Mesendoderm (in vitro differentiated cells): ENCODE measurements at regions not wholly inside any gene's neighbourhood (a gene's known extent, or its start where the extent isn't known, plus 50 kb on each side); places are given as distances from the start of the nearest gene placed in this dataset.

Experiments
- DNase-seq: peaks from one replicate; pipeline ENCODE4 v3.0.0; 2013
- H2AK5ac ChIP-seq: 2 replicates; pipeline ENCODE4 v1.6.1; 2013; ENCODE audit warnings: low read length, inconsistent platforms
- H2BK120ac ChIP-seq: 2 replicates; pipeline ENCODE4 v1.6.1; 2013; ENCODE audit warnings: low read depth, mild to moderate bottlenecking, low read length, moderate library complexity, mixed read lengths
- H2BK15ac ChIP-seq: replicated peaks from 2 replicates; pipeline ENCODE4 v1.6.1; 2013; ENCODE audit warnings: low read depth, mild to moderate bottlenecking, moderate library complexity
- H2BK5ac ChIP-seq: 2 replicates; pipeline ENCODE4 v1.6.1; 2013; ENCODE audit warnings: low read length, inconsistent platforms
- H3K18ac ChIP-seq: 2 replicates; pipeline ENCODE4 v1.6.1; 2013; ENCODE audit warnings: mild to moderate bottlenecking, low read length, mixed read lengths
- H3K23ac ChIP-seq: one replicate; pipeline ENCODE4 v1.6.1; 2013; ENCODE audit warnings: low read length
- H3K27ac ChIP-seq: 2 replicates; pipeline ENCODE4 v1.5.1; 2013; ENCODE audit warnings: low read depth, mild to moderate bottlenecking, inconsistent platforms, low read length, moderate library complexity
- H3K27me3 ChIP-seq: 2 replicates; pipeline ENCODE4 v1.6.1; 2013; ENCODE audit warnings: low read length, control low read depth, mild to moderate bottlenecking, inconsistent platforms; ENCODE audit not compliant: insufficient read depth, poor library complexity
- H3K36me3 ChIP-seq: 2 replicates; pipeline ENCODE4 v1.6.1; 2013; ENCODE audit warnings: low read length, inconsistent platforms; ENCODE audit not compliant: control insufficient read depth, insufficient read depth
- H3K4ac ChIP-seq: one replicate; pipeline ENCODE4 v1.6.1; 2013; ENCODE audit warnings: low read depth, mild to moderate bottlenecking, low read length, moderate library complexity
- H3K4me1 ChIP-seq: 2 replicates; pipeline ENCODE4 v1.6.1; 2013; ENCODE audit warnings: low read depth, low read length, inconsistent platforms; ENCODE audit not compliant: control insufficient read depth
- H3K4me2 ChIP-seq: 2 replicates; pipeline ENCODE4 v1.6.1; 2013; ENCODE audit warnings: low read length
- H3K4me3 ChIP-seq: 2 replicates; pipeline ENCODE4 v1.5.1; 2013; ENCODE audit warnings: mild to moderate bottlenecking, low read length
- H3K56ac ChIP-seq: one replicate; pipeline ENCODE4 v1.6.1; 2013; ENCODE audit warnings: low read length
- H3K79me1 ChIP-seq: 2 replicates; pipeline ENCODE4 v1.6.1; 2013; ENCODE audit warnings: low read length, inconsistent platforms
- H3K79me2 ChIP-seq: 2 replicates; pipeline ENCODE4 v1.6.1; 2013; ENCODE audit warnings: mild to moderate bottlenecking, low read length; ENCODE audit not compliant: control insufficient read depth, insufficient read depth
- H3K9ac ChIP-seq: 2 replicates; pipeline ENCODE4 v1.6.1; 2013; ENCODE audit warnings: low read length, inconsistent platforms
- H4K5ac ChIP-seq: one replicate; pipeline ENCODE4 v1.6.1; 2013; ENCODE audit warnings: low read length
- H4K8ac ChIP-seq: one replicate; pipeline ENCODE4 v1.6.1; 2013; ENCODE audit warnings: low read depth, mild to moderate bottlenecking, control low read depth, low read length, moderate library complexity
- WGBS: extraction: QIAGEN DNeasy Blood & Tissue Kit; methylation state at CpG from one replicate; pipeline ENCODE4 v1.1.7; 2013; ENCODE audit warnings: low lambda C conversion rate, missing lambda C conversion rate; ENCODE audit not compliant: insufficient coverage; ENCODE audit errors: extremely low coverage; 5-methylcytosine and 5-hydroxymethylcytosine counted together

GRCh38 chr1:103247517-103247916, 139.2 kb upstream of the COL11A1 start:
- no peak overlapping the region for H4K5ac ChIP-seq
- no peak overlapping the region for H2BK5ac ChIP-seq
- H3K4me1 ChIP-seq, result no peaks in the 10 kb centered on the region
- H3K4me2 ChIP-seq, result no peak overlapping the region
- H4K8ac ChIP-seq, result no peak overlapping the region
- no peak overlapping the region for H2BK15ac ChIP-seq
- no peak overlapping the region for H3K4ac ChIP-seq
- no peak overlapping the region for H3K56ac ChIP-seq
- no peak overlapping the region for H2BK120ac ChIP-seq
- no peaks in the 10 kb centered on the region for H3K79me2 ChIP-seq
- no peaks in the 10 kb centered on the region for H3K27me3 ChIP-seq
- no peaks in the 10 kb centered on the region for H3K36me3 ChIP-seq
- H3K9ac ChIP-seq, result no peak overlapping the region
- no peak overlapping the region for H2AK5ac ChIP-seq
- no peak overlapping the region for H3K18ac ChIP-seq
- no peak overlapping the region for H3K4me3 ChIP-seq
- no peak for DNase-seq
- no peak overlapping the region for H3K27ac ChIP-seq
- no peaks in the 10 kb centered on the region for H3K79me1 ChIP-seq
- no CpG with 5 or more reads among the region's 2 CpGs for WGBS
- no peak overlapping the region for H3K23ac ChIP-seq

- no peaks in the 10 kb centered on the region for H3K27me3 ChIP-seq
- H3K27ac ChIP-seq, result no peak overlapping the region
- no peaks in the 10 kb centered on the region for H3K79me1 ChIP-seq
- H3K36me3 ChIP-seq, result no peaks in the 10 kb centered on the region
- no peak overlapping the region for H3K56ac ChIP-seq
- no peaks in the 10 kb centered on the region for H3K4me1 ChIP-seq
- no peak overlapping the region for H3K9ac ChIP-seq
- no peak overlapping the region for H2BK5ac ChIP-seq
- H3K4me2 ChIP-seq, result no peak overlapping the region
- H3K4ac ChIP-seq, result no peak overlapping the region
- H3K23ac ChIP-seq, result no peak overlapping the region
- H3K79me2 ChIP-seq, result no peaks in the 10 kb centered on the region
- H2AK5ac ChIP-seq, result no peak overlapping the region
- no peak overlapping the region for H2BK120ac ChIP-seq
- no peak overlapping the region for H3K4me3 ChIP-seq
- H4K8ac ChIP-seq, result no peak overlapping the region
- no peak overlapping the region for H2BK15ac ChIP-seq
- DNase-seq, result no peak
- H4K5ac ChIP-seq, result no peak overlapping the region
- no CpG with 5 or more reads among the region's 1 CpG for WGBS
- no peak overlapping the region for H3K18ac ChIP-seq
These were observed 135.2 kb upstream of the COL11A1 start for GRCh38 chr1:103243481-103243880.

GRCh38 chr1:103239034-103239433, 130.7 kb upstream of the COL11A1 start:
- no peaks in the 10 kb centered on the region for H3K79me2 ChIP-seq
- H2BK15ac ChIP-seq, result no peak overlapping the region
- H3K36me3 ChIP-seq, result no peaks in the 10 kb centered on the region
- H3K27ac ChIP-seq, result no peak overlapping the region
- H3K4me1 ChIP-seq, result no peaks in the 10 kb centered on the region
- H3K4me2 ChIP-seq, result no peak overlapping the region
- no peak overlapping the region for H3K9ac ChIP-seq
- H3K18ac ChIP-seq, result no peak overlapping the region
- no peak overlapping the region for H3K23ac ChIP-seq
- H4K8ac ChIP-seq, result no peak overlapping the region
- no peak overlapping the region for H3K4ac ChIP-seq
- no peak overlapping the region for H2BK120ac ChIP-seq
- H3K4me3 ChIP-seq, result no peak overlapping the region
- H3K79me1 ChIP-seq, result no peaks in the 10 kb centered on the region
- H3K27me3 ChIP-seq, result no peaks in the 10 kb centered on the region
- H2AK5ac ChIP-seq, result no peak overlapping the region
- no peak overlapping the region for H4K5ac ChIP-seq
- H3K56ac ChIP-seq, result no peak overlapping the region
- H2BK5ac ChIP-seq, result no peak overlapping the region
- no peak for DNase-seq

GRCh38 chr1:103230061-103230460, 121.7 kb upstream of the COL11A1 start:
- H3K79me1 ChIP-seq, result no peaks in the 10 kb centered on the region
- no peak overlapping the region for H4K5ac ChIP-seq
- H3K36me3 ChIP-seq, result no peaks in the 10 kb centered on the region
- H3K27me3 ChIP-seq, result no peaks in the 10 kb centered on the region
- no peak overlapping the region for H3K9ac ChIP-seq
- no peak overlapping the region for H4K8ac ChIP-seq
- H3K18ac ChIP-seq, result no peak overlapping the region
- no peak overlapping the region for H3K56ac ChIP-seq
- no peak overlapping the region for H2BK15ac ChIP-seq
- H3K4me3 ChIP-seq, result no peak overlapping the region
- H3K4me2 ChIP-seq, result no peak overlapping the region
- no peaks in the 10 kb centered on the region for H3K79me2 ChIP-seq
- H2BK120ac ChIP-seq, result no peak overlapping the region
- no peak for DNase-seq
- WGBS, result no CpG with 5 or more reads among the region's 4 CpGs
- H3K4ac ChIP-seq, result no peak overlapping the region
- no peak overlapping the region for H2AK5ac ChIP-seq
- H2BK5ac ChIP-seq, result no peak overlapping the region
- H3K27ac ChIP-seq, result no peak overlapping the region
- H3K23ac ChIP-seq, result no peak overlapping the region
- H3K4me1 ChIP-seq, result no peaks in the 10 kb centered on the region

GRCh38 chr1:103220631-103221041, 112.3 kb upstream of the COL11A1 start:
- Histone ChIP-seq H2BK15ac (no peak overlapping the region), H3K18ac (no peak overlapping the region), H4K8ac (no peak overlapping the region), H3K4me2 (no peak overlapping the region), H3K23ac (no peak overlapping the region), H3K4ac (no peak overlapping the region), H2BK120ac (no peak overlapping the region), H3K56ac (no peak overlapping the region), H3K79me2 (no peaks in the 10 kb centered on the region), H3K79me1 (no peaks in the 10 kb centered on the region), H3K4me1 (no peaks in the 10 kb centered on the region), H3K9ac (no peak overlapping the region), H3K27ac (no peak overlapping the region), H3K36me3 (no peaks in the 10 kb centered on the region), H2AK5ac (no peak overlapping the region), H3K4me3 (no peak overlapping the region), H4K5ac (no peak overlapping the region), H2BK5ac (no peak overlapping the region), H3K27me3 (no peaks in the 10 kb centered on the region)
- no CpG with 5 or more reads among the region's 1 CpG for WGBS
- no peak for DNase-seq

- Histone ChIP-seq H3K4me2 (no peak overlapping the region), H4K5ac (no peak overlapping the region), H3K27ac (no peak overlapping the region), H4K8ac (no peak overlapping the region), H3K56ac (no peak overlapping the region), H3K4me1 (no peaks in the 10 kb centered on the region), H3K18ac (no peak overlapping the region), H3K79me2 (no peaks in the 10 kb centered on the region), H3K27me3 (no peaks in the 10 kb centered on the region), H2BK15ac (no peak overlapping the region), H2AK5ac (no peak overlapping the region), H3K4ac (no peak overlapping the region), H2BK5ac (no peak overlapping the region), H3K36me3 (no peaks in the 10 kb centered on the region), H3K4me3 (no peak overlapping the region), H3K9ac (no peak overlapping the region), H3K23ac (no peak overlapping the region), H2BK120ac (no peak overlapping the region), H3K79me1 (no peaks in the 10 kb centered on the region)
- no peak for DNase-seq
- no CpG with 5 or more reads among the region's 1 CpG for WGBS
These were observed 110.5 kb upstream of the COL11A1 start for GRCh38 chr1:103218821-103219220.
